MCF 10A (cell line): ENCODE measurements at regions not wholly inside any gene's neighbourhood (a gene's known extent, or its start where the extent isn't known, plus 50 kb on each side); places are given as distances from the start of the nearest gene placed in this dataset.

ENCODE experiments used
- BruUV-seq: library from RNA; stranded (reverse); fragments of 400-500 nt; replicated peaks from 2 replicates; lab custom pipeline; 2021; lab: Mats Ljungman, UMichigan
- CTCF ChIA-PET: fragments of 300-600 bp; sonication (Branson Sonifier 250); formaldehyde crosslinking; extraction: SDS; loops from one replicate; lab custom pipeline; 2021; ENCODE audit warnings: antibody characterized with exemption, inconsistent platforms; lab: Yijun Ruan, JAX
- POLR2A ChIA-PET: fragments of 300-600, 350-650 bp; sonication (Branson Sonifier 250); formaldehyde crosslinking; extraction: SDS; loops from one replicate; lab custom pipeline; 2020; ENCODE audit warnings: antibody characterized with exemption, inconsistent platforms; lab: Yijun Ruan, JAX
- DNase-seq: peaks from one replicate; pipeline ENCODE4 v3.0.0-alpha.2; 2018; ENCODE audit not compliant: unreplicated experiment
- H3K27ac Mint-ChIP-seq: one replicate; pipeline ENCODE4 v1.8.0; 2022; ENCODE audit warnings: mild to moderate bottlenecking, low read depth, mixed read lengths; ENCODE audit not compliant: unreplicated experiment
- H3K27me3 Mint-ChIP-seq: one replicate; pipeline ENCODE4 v1.8.0; 2022; ENCODE audit warnings: mixed read lengths; ENCODE audit not compliant: insufficient read depth, unreplicated experiment
- H3K36me3 Mint-ChIP-seq: one replicate; pipeline ENCODE4 v1.8.0; 2022; ENCODE audit warnings: mild to moderate bottlenecking, moderate library complexity, mixed read lengths; ENCODE audit not compliant: insufficient read depth, unreplicated experiment
- H3K4me1 Mint-ChIP-seq: one replicate; pipeline ENCODE4 v1.8.0; 2022; ENCODE audit warnings: mixed read lengths; ENCODE audit not compliant: insufficient read depth, unreplicated experiment
- H3K4me3 Mint-ChIP-seq: one replicate; pipeline ENCODE4 v1.8.0; 2022; ENCODE audit warnings: mild to moderate bottlenecking, moderate library complexity, mixed read lengths; ENCODE audit not compliant: unreplicated experiment
- H3K9me3 Mint-ChIP-seq: one replicate; pipeline ENCODE4 v1.8.0; 2022; ENCODE audit warnings: mixed read lengths; ENCODE audit not compliant: unreplicated experiment
- intact Hi-C: fragments of 100-400 bp; cut with micrococcal nuclease; formaldehyde crosslinking; loops from 2 replicates; pipeline ENCODE4 v1.14.1; 2022
- TF ChIP-seq, protein P1 (sequence below): fragments of 200-600 bp; IDR thresholded peaks from one replicate; pipeline ENCODE4 v1.8.0; 2022; ENCODE audit warnings: antibody characterized with exemption, mild to moderate bottlenecking; ENCODE audit not compliant: unreplicated experiment

DNA sequence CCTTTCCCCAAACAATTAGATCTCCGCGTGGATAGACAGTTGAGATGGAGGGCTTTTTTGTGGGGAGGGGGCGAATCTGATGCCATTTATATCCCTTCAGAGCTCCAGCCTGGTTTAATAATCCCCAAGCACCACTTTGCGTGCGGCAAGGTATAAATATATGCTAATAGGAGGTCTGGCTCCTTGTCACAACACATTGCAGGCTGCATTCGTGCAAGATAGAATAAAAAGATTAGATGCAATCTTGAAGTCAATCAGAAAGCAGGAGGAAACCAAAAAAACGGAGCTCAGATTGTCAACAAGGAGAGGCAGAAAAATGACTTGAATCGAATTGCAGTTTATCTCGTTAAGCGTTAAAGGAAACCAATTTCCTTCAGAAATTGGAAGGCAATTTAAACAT, 248.7 kb downstream of the SPTSSA start:
- no peak for DNase-seq
- Mint-ChIP-seq H3K9me3 (no peaks in the 10 kb centered on the region), H3K36me3 (peaks cover 5% of the 10 kb centered on the region), H3K27ac (no peak overlapping the region), H3K4me1 (no peaks in the 10 kb centered on the region), H3K27me3 (no peaks in the 10 kb centered on the region), H3K4me3 (no peak overlapping the region)
- BruUV-seq: no TSS peak
- intact Hi-C loops: no loop called here
- TF ChIP-seq, protein P1, sequence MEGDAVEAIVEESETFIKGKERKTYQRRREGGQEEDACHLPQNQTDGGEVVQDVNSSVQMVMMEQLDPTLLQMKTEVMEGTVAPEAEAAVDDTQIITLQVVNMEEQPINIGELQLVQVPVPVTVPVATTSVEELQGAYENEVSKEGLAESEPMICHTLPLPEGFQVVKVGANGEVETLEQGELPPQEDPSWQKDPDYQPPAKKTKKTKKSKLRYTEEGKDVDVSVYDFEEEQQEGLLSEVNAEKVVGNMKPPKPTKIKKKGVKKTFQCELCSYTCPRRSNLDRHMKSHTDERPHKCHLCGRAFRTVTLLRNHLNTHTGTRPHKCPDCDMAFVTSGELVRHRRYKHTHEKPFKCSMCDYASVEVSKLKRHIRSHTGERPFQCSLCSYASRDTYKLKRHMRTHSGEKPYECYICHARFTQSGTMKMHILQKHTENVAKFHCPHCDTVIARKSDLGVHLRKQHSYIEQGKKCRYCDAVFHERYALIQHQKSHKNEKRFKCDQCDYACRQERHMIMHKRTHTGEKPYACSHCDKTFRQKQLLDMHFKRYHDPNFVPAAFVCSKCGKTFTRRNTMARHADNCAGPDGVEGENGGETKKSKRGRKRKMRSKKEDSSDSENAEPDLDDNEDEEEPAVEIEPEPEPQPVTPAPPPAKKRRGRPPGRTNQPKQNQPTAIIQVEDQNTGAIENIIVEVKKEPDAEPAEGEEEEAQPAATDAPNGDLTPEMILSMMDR: no peak
- POLR2A ChIA-PET: no interaction called here
- CTCF ChIA-PET: interaction anchor here (0.6 to 1.2 kb wide), 4 partner anchors 94 to 375 kb away, joined by 3 read pairs; no protein-coding TSS in a partner anchor

DNA sequence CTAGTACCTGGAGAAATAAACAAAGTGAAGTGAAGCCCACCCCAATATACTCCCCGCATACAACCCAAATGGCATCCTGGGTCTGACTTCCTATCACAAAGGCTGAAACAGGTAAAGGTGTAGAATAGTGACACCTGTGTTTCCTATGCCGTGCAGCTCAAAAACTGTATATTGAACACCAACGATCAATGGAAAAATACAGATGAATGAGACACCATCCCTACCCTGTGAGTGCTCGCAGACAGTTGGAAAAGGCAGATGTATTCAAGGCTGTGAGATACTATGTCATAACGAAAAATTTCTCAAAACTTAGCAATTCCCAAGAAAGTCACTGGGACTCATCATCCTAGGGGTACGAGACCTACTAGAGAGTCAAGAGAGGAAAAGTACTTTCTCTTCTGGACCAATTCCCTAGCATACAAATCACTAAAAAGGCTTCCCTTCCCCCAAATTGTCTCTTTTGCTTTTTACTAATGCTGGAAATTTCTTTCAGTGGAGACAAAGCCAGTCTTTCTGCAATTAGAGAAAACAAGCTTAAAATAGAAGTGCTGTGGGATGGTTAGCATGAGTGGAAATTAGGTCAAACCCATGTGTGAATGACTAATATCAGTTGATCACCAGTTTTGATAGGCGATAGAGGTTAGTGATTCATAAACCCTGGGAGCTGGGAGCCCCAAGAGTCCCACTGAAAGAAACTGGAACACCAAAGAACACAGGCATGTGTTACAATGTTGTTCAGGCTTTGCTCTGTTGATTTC, 249.7 kb downstream of the SPTSSA start:
- no peak overlapping the region for H3K27ac Mint-ChIP-seq
- POLR2A ChIA-PET: interaction anchor here (0.5 kb wide), 1 partner anchor 1284 kb away, joined by 4 read pairs; no protein-coding TSS in a partner anchor
- CTCF ChIA-PET: no interaction called here
- BruUV-seq: no TSS peak
- H3K4me3 Mint-ChIP-seq: no peak overlapping the region
- H3K36me3 Mint-ChIP-seq: peaks cover under 1% of the 10 kb centered on the region
- no peaks in the 10 kb centered on the region for H3K4me1 Mint-ChIP-seq
- intact Hi-C loops: no loop called here
- TF ChIP-seq, protein P1: no peak
- no peaks in the 10 kb centered on the region for H3K27me3 Mint-ChIP-seq
- no peaks in the 10 kb centered on the region for H3K9me3 Mint-ChIP-seq
- no peak for DNase-seq

DNA sequence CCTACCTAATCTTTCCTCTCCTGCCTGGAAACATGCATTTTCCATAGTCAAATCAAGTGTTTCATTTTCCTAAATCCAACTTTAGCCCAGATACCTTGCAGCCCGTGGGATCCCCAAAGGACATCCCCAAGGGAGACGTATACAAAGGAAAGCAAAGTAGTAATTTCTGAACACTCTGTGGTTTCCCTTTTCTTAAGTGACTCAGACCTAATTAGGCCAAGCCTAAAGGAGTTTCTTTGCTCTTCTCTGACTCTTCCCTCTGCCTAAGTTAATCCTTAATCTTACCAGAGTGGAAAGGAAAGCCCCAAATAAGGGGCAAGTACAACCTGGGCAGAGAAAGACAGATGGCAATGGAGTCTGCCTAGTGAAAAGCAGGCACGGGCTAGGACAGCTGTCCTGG, 250.3 kb downstream of the SPTSSA start:
- Mint-ChIP-seq H3K9me3 (no peaks in the 10 kb centered on the region), H3K4me3 (no peak overlapping the region), H3K27ac (no peak overlapping the region), H3K4me1 (no peaks in the 10 kb centered on the region), H3K27me3 (no peaks in the 10 kb centered on the region), H3K36me3 (no peaks in the 10 kb centered on the region)
- TF ChIP-seq, protein P1: no peak
- POLR2A ChIA-PET: no interaction called here
- no TSS peak for BruUV-seq
- intact Hi-C loops: no loop called here
- DNase-seq: no peak
- CTCF ChIA-PET: no interaction called here

DNA sequence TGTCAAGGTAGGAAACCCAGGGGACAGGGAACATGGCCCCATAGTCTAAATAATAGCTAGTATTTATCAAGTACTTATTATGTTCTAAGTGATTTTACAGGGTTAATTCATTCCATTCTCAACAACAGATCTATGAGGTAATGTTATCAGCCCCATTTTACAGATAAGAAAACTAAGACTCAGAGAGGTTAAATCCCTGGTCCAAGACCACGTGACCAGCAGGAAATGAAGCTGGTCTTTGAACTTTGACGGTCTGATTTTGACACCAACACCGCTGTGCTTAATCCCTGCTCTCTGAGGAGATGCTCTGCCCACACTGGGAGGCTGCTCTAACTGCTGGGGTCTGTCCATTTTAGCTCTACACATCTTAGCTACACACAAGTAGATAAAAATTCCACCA, 253.5 kb downstream of the SPTSSA start:
- peaks cover 13% of the 10 kb centered on the region for H3K4me1 Mint-ChIP-seq
- CTCF ChIA-PET: interaction anchor here (0.6 kb wide), 1 partner anchor 57 kb away, joined by 3 read pairs; no protein-coding TSS in a partner anchor
- no TSS peak for BruUV-seq
- DNase-seq: no peak
- no peaks in the 10 kb centered on the region for H3K27me3 Mint-ChIP-seq
- TF ChIP-seq, protein P1: no peak
- H3K4me3 Mint-ChIP-seq: no peak overlapping the region
- POLR2A ChIA-PET: no interaction called here
- H3K9me3 Mint-ChIP-seq: peaks cover 15% of the 10 kb centered on the region
- intact Hi-C loops: no loop called here
- H3K27ac Mint-ChIP-seq: no peak overlapping the region
- H3K36me3 Mint-ChIP-seq: no peaks in the 10 kb centered on the region
